Tibial artery (tissue), 4 donors: ENCODE measurements at regions not wholly inside any gene's neighbourhood (a gene's known extent, or its start where the extent isn't known, plus 50 kb on each side); places are given as distances from the start of the nearest gene placed in this dataset.

ENCODE experiments used
- DNase-seq, 2 donors: peaks; one replicate each; pipeline ENCODE4 v3.0.0-alpha.2; 2019
- H3K27ac ChIP-seq, 2 donors: fragments of 200-600 bp; sonication (generic) in 1 of 2; 1 replicate in 1 of 2; 2 replicates in 1 of 2; pipeline ENCODE4 v1.5.1; 2018 to 2019; ENCODE audit warnings: mild to moderate bottlenecking in 1 of 2
- H3K27me3 ChIP-seq, 2 donors: fragments of 200-600 bp; sonication (generic) in 1 of 2; one replicate each; pipeline versions ENCODE4 v1.5.1 to v1.6.0; 2016 to 2019
- H3K36me3 ChIP-seq, 3 donors: fragments of 200-600 bp; sonication (generic) in 2 of 3; one replicate each; pipeline ENCODE4 v1.5.1; 2016 to 2019; ENCODE audit warnings: mild to moderate bottlenecking in 2 of 3
- H3K4me1 ChIP-seq, 4 donors: fragments of 200-600 bp; sonication (generic) in 2 of 4; 1 replicate in 3 of 4; 2 replicates in 1 of 4; pipeline ENCODE4 v1.5.1; 2016 to 2019
- H3K4me3 ChIP-seq, 2 donors: fragments of 200-600 bp; sonication (generic) in 1 of 2; 1 replicate in 1 of 2; 2 replicates in 1 of 2; pipeline ENCODE4 v1.5.1; 2018 to 2019; ENCODE audit warnings: mild to moderate bottlenecking in 2 of 2
- H3K9me3 ChIP-seq, 3 donors: fragments of 200-600 bp; sonication (generic) in 1 of 3; one replicate each; pipeline ENCODE4 v1.5.1; 2016 to 2019
- intact Hi-C: fragments of 100-400 bp; cut with DNase I; formaldehyde crosslinking; loops from one replicate; pipeline ENCODE4 v1.15.0; 2023; ENCODE audit warnings: low total_unique reads
- TF ChIP-seq, protein P1 (sequence below), 2 experiments: fragments of 200-600 bp in 1 of 2; fragments of 450-650 bp in 1 of 2; IDR thresholded peaks; one replicate each; pipeline ENCODE4 v1.5.1; 2017 to 2019; ENCODE audit warnings: antibody characterized with exemption in 2 of 2, mild to moderate bottlenecking in 1 of 2, moderate library complexity in 1 of 2

DNA sequence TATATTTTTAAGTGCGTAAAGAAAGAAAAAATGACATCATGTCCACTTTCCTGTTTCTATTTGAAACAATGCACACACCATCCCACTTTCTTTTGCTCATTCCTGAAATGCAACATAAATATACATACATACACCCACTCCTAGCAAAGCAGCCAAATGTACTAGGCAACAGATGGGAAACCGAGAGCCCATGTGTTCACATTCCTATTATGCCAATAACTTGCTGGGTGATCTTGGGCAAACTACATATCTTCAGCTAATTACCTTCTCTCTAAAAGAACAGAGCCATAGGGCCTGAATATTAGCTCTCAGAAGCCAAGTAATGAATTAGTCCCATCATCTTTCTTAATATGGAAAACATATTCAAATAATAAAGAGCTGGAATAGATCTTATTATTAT, 610.6 kb upstream of the ATXN8OS start:
- TF ChIP-seq, protein P1, sequence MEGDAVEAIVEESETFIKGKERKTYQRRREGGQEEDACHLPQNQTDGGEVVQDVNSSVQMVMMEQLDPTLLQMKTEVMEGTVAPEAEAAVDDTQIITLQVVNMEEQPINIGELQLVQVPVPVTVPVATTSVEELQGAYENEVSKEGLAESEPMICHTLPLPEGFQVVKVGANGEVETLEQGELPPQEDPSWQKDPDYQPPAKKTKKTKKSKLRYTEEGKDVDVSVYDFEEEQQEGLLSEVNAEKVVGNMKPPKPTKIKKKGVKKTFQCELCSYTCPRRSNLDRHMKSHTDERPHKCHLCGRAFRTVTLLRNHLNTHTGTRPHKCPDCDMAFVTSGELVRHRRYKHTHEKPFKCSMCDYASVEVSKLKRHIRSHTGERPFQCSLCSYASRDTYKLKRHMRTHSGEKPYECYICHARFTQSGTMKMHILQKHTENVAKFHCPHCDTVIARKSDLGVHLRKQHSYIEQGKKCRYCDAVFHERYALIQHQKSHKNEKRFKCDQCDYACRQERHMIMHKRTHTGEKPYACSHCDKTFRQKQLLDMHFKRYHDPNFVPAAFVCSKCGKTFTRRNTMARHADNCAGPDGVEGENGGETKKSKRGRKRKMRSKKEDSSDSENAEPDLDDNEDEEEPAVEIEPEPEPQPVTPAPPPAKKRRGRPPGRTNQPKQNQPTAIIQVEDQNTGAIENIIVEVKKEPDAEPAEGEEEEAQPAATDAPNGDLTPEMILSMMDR (IDR thresholded peaks at IDR 0.05) = no peak
- Histone ChIP-seq H3K9me3 (no peaks in the 10 kb centered on the region), H3K36me3 (no peaks in the 10 kb centered on the region), H3K4me3 (no peak overlapping the region), H3K27ac (no peak overlapping the region), H3K27me3 (no peaks in the 10 kb centered on the region), H3K4me1 (no peaks in the 10 kb centered on the region)
- intact Hi-C loops = no loop called here
- DNase-seq = no peak

DNA sequence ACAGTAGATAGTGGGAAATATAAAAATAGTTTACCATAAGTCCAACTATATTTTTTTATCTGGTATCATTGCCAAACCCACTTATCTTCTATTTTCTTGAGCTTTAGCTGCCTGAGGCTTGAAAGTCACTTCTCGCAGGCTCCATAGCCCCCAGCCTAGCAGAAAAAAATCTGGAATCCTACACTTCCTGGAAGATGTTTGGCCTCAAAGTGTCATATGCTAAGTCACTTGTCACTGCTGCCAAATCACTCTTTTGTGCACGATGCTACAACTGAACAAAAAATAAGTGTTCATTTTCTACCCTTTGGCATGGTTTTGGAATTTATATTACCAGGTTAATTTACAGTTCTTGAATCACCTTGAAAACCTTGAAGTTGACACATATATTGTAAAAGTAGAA, 612.5 kb upstream of the ATXN8OS start:
- Histone ChIP-seq H3K4me3 (no peak overlapping the region), H3K27me3 (no peaks in the 10 kb centered on the region), H3K4me1 (no peaks in the 10 kb centered on the region), H3K9me3 (no peaks in the 10 kb centered on the region), H3K27ac (no peak overlapping the region), H3K36me3 (no peaks in the 10 kb centered on the region)
- intact Hi-C loops = no loop called here
- no peak for DNase-seq
- TF ChIP-seq, protein P1 (IDR thresholded peaks at IDR 0.05) = no peak

DNA sequence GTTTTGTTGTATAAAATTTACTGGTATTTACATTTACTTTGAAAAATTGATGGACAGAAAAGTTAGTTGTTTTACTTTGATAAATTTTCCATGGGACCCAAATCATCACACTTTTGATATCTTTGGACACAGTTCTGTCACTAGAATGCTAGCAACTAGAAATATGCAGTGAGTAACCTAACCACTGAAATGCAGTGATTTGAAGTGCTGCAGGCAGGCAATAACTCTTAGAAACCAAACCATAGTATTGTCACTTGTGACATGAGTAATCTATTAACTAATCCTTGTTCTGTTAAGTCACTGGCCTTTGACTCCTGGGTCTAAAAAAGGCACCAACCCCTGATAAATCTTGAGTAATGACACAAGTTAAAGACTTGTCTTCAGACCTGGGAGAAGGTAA, 620.0 kb upstream of the ATXN8OS start:
- no peaks in the 10 kb centered on the region for H3K36me3 ChIP-seq
- TF ChIP-seq, protein P1 (IDR thresholded peaks at IDR 0.05) = no peak
- no peak overlapping the region for H3K4me3 ChIP-seq
- no peaks in the 10 kb centered on the region for H3K4me1 ChIP-seq
- no peaks in the 10 kb centered on the region for H3K9me3 ChIP-seq
- H3K27me3 ChIP-seq = no peaks in the 10 kb centered on the region
- DNase-seq = no peak
- no peak overlapping the region for H3K27ac ChIP-seq
- intact Hi-C loops = no loop called here

DNA sequence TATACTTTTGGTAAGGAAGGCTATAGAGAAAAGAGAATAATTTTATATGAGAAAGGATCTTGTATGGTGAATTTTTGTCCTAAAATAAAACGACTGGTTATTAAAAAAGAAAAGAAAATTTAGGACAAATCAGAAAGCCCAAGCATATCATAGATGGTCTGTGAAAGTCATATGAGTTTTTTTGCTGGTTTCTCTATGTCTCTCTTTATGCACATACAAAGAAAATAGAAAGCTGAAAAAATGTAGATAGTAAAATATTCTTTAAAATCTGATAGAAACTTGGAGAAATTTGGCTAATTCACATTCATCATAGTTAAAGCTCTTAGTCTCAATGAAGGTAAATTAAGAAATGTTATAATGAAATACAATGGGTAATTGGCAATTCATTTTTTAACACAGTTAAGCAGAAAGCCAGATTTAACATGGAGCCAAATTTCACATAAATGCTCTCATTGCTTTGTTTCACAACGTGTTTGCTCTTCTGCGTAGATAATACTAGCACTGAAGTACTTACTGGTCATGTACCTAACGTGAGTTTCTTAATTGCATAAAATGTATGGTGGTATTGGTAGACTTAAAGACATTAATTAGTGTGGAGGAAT, 621.5 kb upstream of the ATXN8OS start:
- Histone ChIP-seq H3K9me3 (no peaks in the 10 kb centered on the region), H3K36me3 (no peaks in the 10 kb centered on the region), H3K4me3 (no peak overlapping the region), H3K27ac (no peak overlapping the region), H3K27me3 (no peaks in the 10 kb centered on the region), H3K4me1 (no peaks in the 10 kb centered on the region)
- TF ChIP-seq, protein P1 (IDR thresholded peaks at IDR 0.05) = no peak
- DNase-seq = no peak
- intact Hi-C loops = no loop called here

DNA sequence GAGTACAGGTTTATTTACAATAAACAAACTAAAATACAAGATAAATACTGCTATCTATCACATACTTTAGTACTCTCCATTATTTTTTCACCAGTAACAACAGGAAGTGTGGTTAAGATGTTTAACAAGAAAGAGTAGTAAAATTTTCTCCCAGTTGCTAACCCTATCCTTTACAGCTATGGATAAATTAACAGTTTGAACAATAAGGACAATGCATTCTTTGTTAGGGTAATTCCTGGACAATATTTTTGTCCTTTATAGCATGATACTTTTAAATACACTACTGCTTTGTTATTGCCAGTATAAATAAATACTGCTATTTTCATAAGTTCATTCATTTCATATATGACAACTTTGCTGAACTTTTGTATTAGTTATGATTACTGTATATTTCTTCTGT, 630.2 kb upstream of the ATXN8OS start:
- Histone ChIP-seq H3K4me1 (no peaks in the 10 kb centered on the region), H3K9me3 (no peaks in the 10 kb centered on the region), H3K27ac (no peak overlapping the region), H3K36me3 (no peaks in the 10 kb centered on the region), H3K4me3 (no peak overlapping the region), H3K27me3 (no peaks in the 10 kb centered on the region)
- no peak for DNase-seq
- TF ChIP-seq, protein P1 (IDR thresholded peaks at IDR 0.05) = no peak
- intact Hi-C loops = no loop called here
